GM12878 (cell line): ENCODE measurements at regions not wholly inside any gene's neighbourhood (a gene's known extent, or its start where the extent isn't known, plus 50 kb on each side); places are given as distances from the start of the nearest gene placed in this dataset.

Experiments used
- ATF7 ChIP-seq: fragments of 450-650 bp; IDR thresholded peaks from 2 replicates; pipeline ENCODE4 v1.6.1; 2016; ENCODE audit warnings: low read depth, mild to moderate bottlenecking
- FOS ChIP-seq: IDR thresholded peaks from 3 replicates; pipeline ENCODE4 v1.6.1; 2011; ENCODE audit warnings: borderline replicate concordance; ENCODE audit not compliant: insufficient read length; ENCODE audit errors: extremely low read depth
- NBN ChIP-seq: fragments of 450-650 bp; IDR thresholded peaks from 2 replicates; pipeline ENCODE4 v1.6.1; 2016
- NFXL1 ChIP-seq: fragments of 450-650 bp; IDR thresholded peaks from 2 replicates; pipeline ENCODE4 v1.6.1; 2017; ENCODE audit warnings: antibody characterized with exemption, mild to moderate bottlenecking, borderline replicate concordance
- NKRF ChIP-seq: fragments of 450-650 bp; conservative IDR thresholded peaks from 2 replicates; pipeline ENCODE4 v1.6.1; 2017; ENCODE audit warnings: mild to moderate bottlenecking, moderate library complexity
- POLR2AphosphoS2 ChIP-seq: IDR thresholded peaks from 2 replicates; pipeline ENCODE4 v1.6.1; 2011; ENCODE audit warnings: low read depth, mild to moderate bottlenecking, low read length, improper control_type of control experiment, moderate library complexity
- RAD21 ChIP-seq: IDR thresholded peaks from 2 replicates; pipeline ENCODE4 v1.6.1; 2011; ENCODE audit warnings: mild to moderate bottlenecking, low read depth, low read length, moderate library complexity; ENCODE audit not compliant: insufficient read depth
- RCOR1 ChIP-seq: conservative IDR thresholded peaks from 2 replicates; pipeline ENCODE4 v1.6.1; 2012; ENCODE audit warnings: low read depth, low read length, improper control_type of control experiment
- STAT1 ChIP-seq: fragments of 450-650 bp; conservative IDR thresholded peaks from 2 replicates; pipeline ENCODE4 v1.6.1; 2014; ENCODE audit warnings: antibody characterized with exemption, mild to moderate bottlenecking
- STAT3 ChIP-seq: IDR thresholded peaks from 2 replicates; pipeline ENCODE4 v1.6.1; 2011; ENCODE audit warnings: low read depth, low read length, improper control_type of control experiment
- USF1 ChIP-seq: IDR thresholded peaks from 2 replicates; pipeline ENCODE4 v1.6.1; 2011; ENCODE audit warnings: borderline replicate concordance, low read depth, mild to moderate bottlenecking, moderate library complexity, mixed read lengths, low read length; ENCODE audit not compliant: insufficient read depth; ENCODE audit errors: extremely low read length
- WRNIP1 ChIP-seq: IDR thresholded peaks from 2 replicates; pipeline ENCODE4 v1.6.1; 2011; ENCODE audit warnings: low read depth, low read length, improper control_type of control experiment, borderline replicate concordance
- ZNF622 ChIP-seq: fragments of 450-650 bp; IDR thresholded peaks from 2 replicates; pipeline ENCODE4 v1.6.1; 2017; ENCODE audit warnings: mild to moderate bottlenecking, inconsistent platforms

- TF ChIP-seq USF1 (no peak), NKRF (no peak), NBN (peak; percentile 82), STAT1 (no peak; the same call in 1 of the 2 replicates), STAT3 (no peak), RAD21 (peak; percentile 35; the same call in 1 of the 2 replicates), ZNF622 (no peak), ATF7 (peak; percentile 85), NFXL1 (no peak), RCOR1 (no peak), POLR2AphosphoS2 (no peak), FOS (no peak), WRNIP1 (no peak)
These were observed 145.6 kb downstream of the FAM161A start (continued) for GRCh38 chr2:61707984-61708852.
